ENCODE measurements at regions not wholly inside any gene's neighbourhood (a gene's known extent, or its start where the extent isn't known, plus 50 kb on each side); places are given as distances from the start of the nearest gene placed in this dataset.

- no peak for DNase-seq
These were observed 88.6 kb upstream of the CACNA1E start for GRCh38 chr1:181394766-181395165.

- DNase-seq: no peak
These were observed 87.1 kb upstream of the CACNA1E start for GRCh38 chr1:181396171-181396670.

GRCh38 chr1:181396811-181397210, 86.5 kb upstream of the CACNA1E start:
- no peak for DNase-seq

GRCh38 chr1:181397845-181398244, 85.5 kb upstream of the CACNA1E start:
- DNase-seq: no peak

- DNase-seq: no peak
These were observed 84.8 kb upstream of the CACNA1E start for GRCh38 chr1:181398544-181398943.

- DNase-seq: no peak
These were observed 77.7 kb upstream of the CACNA1E start for GRCh38 chr1:181405584-181405983.

GRCh38 chr1:181406989-181407388, 76.3 kb upstream of the CACNA1E start:
- DNase-seq: no peak

GRCh38 chr1:181409981-181410380, 73.3 kb upstream of the CACNA1E start:
- DNase-seq: no peak

- DNase-seq: no peak
These were observed 70.6 kb upstream of the CACNA1E start for GRCh38 chr1:181412746-181413145.

- DNase-seq: no peak
These were observed 70.0 kb upstream of the CACNA1E start for GRCh38 chr1:181413195-181413815.

GRCh38 chr1:181413836-181414235, 69.5 kb upstream of the CACNA1E start:
- DNase-seq: no peak

GRCh38 chr1:181416268-181416860, 67.0 kb upstream of the CACNA1E start:
- peak; percentile 43 for DNase-seq

GRCh38 chr1:181417915-181418314, 65.4 kb upstream of the CACNA1E start:
- DNase-seq: no peak

- DNase-seq: peak; percentile 37
These were observed 59.9 kb upstream of the CACNA1E start for GRCh38 chr1:181423301-181423918.

GRCh38 chr1:181424786-181425403, 58.4 kb upstream of the CACNA1E start:
- DNase-seq: peak; percentile 80

- DNase-seq: no peak
These were observed 57.8 kb upstream of the CACNA1E start for GRCh38 chr1:181425566-181425965.

- no peak for DNase-seq
These were observed 53.9 kb upstream of the CACNA1E start for GRCh38 chr1:181429462-181429861.

GRCh38 chr1:181430015-181430885, 53.1 kb upstream of the CACNA1E start:
- no peak for DNase-seq

All from femur (tissue), 1 donor.